ENCODE measurements at regions not wholly inside any gene's neighbourhood (a gene's known extent, or its start where the extent isn't known, plus 50 kb on each side); places are given as distances from the start of the nearest gene placed in this dataset.
"Not testable (repeated sequence)": the region's sequence is repeated elsewhere in the genome, so short reads cannot be mapped to it uniquely, and the experiment has no call there.

DNA sequence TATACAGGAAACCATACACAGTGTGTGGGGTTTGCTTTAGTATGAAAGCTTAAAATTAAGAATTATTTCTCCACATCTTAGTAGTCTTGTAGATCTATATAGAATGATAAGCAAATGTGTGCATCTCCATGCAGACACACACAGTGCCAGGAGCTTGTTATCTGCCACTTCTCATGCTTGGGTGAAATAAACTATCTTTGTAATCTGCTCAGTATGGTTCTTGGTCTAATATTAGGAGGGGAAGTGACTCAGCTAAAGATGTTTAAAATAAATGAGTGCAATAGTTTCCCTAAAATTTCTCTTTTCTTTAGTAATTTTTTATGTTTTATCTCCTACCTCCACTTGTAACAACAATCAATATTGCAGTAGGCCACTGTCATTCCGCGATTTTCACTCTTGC, 689.6 kb downstream of the TAF11L14 start:
- DNase-seq (ENCODE audit: low read depth, low spot score) = no peak

DNA sequence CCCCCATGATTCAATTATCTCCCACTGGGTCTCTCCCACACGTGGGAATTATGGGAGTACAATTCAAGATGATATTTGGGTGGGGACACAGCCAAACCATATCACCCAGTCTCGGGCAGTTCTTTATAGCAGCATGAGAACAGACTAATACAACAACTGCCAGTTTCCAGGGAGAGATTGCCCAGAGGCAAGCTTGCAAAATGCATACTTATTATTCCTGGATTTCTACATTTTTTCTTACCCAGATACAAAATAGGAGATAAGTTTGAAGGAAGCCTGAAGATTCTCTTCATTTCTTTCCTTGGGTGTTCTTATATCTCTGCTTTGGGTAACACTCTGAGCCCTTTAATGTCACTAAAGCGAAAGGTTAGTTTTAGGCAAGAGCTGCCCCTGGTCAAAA, 691.2 kb downstream of the TAF11L14 start:
- DNase-seq (ENCODE audit: low read depth, low spot score) = no peak

DNA sequence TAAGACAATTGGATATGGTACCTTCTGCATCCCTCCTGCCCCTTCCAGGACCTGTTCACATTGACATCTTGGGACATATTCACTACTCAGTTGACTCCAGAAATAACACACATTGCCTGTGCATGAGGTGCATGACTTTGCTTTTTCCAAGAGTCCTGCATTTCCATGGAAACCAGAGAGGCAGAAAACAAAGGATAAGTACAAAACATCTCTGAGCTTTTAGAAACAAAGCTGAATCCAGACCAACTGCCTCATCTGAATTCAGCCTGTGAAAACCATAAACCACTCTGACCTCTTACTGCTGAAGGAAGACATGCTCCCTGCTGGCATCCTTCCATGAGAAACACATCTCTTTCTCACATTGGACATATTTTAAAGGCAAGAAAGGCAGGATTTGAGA, 695.1 kb downstream of the TAF11L14 start:
- peak; percentile 7 for DNase-seq (ENCODE audit: low read depth, low spot score)

DNA sequence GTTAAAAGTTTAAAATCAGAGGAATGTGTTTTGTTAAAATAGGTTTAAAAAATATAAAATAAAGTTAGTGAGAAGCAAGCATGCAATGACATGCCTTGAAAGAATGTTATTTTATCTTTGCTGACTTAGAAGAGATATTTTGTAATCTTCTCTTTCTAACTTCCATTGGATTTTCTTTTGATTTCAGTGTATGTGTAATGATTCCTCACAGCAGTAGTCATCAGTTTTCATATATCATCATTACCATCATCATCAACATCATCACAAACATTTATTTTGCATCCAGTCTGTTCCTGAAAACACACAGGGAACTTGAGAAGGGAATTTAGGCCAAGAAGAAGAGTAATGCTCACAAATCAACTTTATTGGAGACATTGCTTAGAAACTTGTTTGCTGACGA, 699.6 kb downstream of the TAF11L14 start:
- DNase-seq (ENCODE audit: low read depth, low spot score) = no peak

DNA sequence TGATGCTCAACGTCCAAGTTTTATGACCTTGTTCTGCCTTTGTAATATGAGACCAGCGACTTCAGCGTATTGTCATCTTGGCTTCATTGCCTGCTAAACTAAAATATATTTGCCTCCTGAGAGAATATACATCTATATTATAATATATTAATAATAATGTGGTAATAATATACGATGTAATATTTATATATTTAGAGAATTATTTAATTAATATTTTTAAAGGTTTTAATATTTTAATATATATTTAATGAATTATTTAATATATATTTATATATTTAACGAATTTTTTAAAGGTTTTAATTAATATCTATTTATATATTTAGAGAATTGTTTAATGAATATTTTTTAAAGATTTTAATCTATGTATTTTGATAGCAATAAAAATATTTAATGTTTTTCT, 700.7 kb downstream of the TAF11L14 start:
- no peak for DNase-seq (ENCODE audit: low read depth, low spot score)

DNA sequence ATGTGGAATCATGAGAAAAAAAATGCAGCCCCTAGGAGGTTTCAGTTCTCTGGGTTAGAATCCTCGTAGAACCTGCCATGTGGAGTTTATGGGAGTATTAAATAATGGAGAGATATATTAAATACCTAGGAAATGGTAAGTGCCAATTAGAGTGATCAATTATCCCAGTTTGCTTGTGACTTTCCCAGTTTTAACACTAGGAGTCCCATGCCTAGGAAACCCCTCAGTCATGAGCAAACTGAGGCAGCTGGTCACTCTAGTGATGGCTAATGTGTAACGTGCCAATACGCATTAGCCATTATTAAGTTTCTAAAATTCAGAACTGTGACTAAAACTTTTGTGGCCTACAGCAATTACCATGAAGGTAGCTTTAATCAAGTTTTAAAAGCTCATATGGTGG, 720.6 kb downstream of the TAF11L14 start:
- no peak for DNase-seq (ENCODE audit: low read depth, low spot score)

DNA sequence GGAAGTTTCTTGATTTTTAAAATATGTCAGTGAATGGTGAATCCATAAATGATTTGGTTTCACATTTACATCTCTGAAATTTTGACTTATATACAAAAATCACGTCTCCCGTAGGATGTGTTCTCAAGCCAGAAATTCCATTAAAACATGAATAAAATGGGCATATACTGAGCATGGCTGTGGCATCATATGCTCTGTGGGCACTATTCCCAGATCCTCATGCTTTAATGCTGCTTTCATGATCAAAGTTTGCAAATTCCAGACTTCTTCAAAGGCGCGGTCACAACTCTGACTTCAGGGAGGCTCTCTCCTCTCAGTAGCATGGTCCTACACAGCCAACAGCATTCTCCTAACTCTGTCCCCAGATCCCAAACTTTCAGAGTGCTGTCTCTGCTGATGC, 723.2 kb downstream of the TAF11L14 start:
- no peak for DNase-seq (ENCODE audit: low read depth, low spot score)

DNA sequence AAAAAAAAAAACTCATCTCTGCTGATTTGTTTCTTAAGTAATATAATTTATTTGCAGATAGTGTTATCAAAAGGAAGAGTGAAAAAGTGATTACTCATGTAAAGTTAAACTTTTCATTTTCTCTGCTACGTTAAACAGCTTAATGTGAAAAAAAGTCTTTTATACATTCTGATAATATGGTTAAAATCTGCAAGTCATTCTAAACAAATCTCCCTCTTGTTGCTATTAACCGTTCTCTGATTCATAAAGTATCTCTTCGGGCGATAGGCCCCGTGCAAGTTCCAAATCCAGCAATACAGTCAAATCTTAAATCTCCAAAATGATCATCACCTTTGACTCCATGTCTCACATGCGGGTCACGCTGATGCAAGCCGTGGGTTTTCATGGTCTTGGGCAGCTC, 732.0 kb downstream of the TAF11L14 start:
- no peak for DNase-seq (ENCODE audit: low read depth, low spot score)

DNA sequence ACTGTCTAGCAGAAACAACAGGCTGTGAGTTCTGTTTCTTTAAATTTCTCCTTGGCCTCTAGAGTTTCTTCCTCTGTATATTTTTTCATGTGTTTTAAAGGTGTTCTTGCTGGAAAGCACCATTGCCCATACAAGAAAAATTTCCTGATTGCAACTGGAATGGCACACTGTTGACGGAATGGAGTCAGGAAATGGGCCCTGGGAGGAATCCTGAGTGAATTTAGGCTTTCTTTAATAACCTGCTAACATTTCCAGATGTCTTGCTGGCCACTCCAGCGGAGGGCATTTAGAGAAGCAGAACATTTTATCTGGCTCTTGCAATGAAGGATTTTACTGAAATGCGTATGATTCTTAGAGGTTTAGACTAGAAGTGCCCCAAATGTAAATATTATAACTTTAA, 736.3 kb downstream of the TAF11L14 start:
- DNase-seq (ENCODE audit: low read depth, low spot score) = no peak

DNA sequence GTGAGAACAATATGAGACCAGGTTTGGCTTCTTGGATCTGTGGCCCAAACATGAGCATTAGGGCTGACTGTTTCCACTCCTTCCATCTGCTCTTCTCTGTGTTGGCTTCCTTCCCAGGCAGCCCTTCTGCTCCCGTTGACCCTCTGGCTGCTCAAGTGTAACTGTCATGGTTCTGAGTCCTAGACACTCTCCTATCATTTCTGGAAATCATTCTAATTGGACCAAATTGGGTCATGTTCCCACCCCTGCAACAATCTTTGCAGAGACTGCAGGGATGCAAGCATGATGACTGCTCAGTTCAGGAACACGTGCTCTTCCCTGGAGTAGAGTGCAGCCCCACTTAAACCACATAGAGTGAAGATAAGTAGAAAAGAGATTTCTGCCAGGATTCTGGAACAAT, 741.4 kb downstream of the TAF11L14 start:
- no peak for DNase-seq (ENCODE audit: low read depth, low spot score)

DNA sequence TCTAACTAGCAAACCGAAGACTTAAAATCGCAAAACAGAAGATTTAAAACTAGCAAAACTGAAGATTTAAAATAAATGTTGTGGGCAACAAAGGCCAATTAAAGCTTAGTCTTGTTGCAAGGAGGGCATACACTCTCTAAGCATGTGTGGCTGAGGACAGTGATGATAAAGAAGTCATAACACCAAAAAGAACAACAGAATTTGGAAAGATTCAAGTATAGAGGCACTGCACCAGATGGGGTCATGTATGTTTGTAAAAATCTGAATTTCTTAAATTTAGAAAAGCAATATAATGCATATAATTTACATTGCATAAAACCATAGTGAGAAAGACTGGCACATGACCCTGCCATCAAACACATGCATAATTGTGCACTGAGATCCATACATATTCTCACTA, 743.8 kb downstream of the TAF11L14 start:
- DNase-seq (ENCODE audit: low read depth, low spot score) = no peak

DNA sequence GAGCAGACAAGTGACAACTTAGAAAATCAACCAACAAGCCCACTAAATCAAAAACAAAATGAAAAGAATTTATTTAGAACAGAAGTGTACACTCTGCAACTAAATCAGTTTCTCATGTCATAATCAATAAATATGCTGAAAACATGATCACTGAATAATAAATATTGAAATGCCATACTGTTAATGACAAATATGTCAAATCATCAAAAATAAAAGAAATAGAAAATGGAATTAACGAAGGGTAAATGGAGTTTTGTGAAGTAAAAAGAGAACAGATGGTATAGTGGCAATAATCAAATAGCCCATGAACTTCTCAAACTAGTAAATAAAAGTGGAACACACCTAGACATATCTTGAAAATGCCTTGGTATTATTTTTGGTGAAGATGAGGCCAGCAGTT, 744.9 kb downstream of the TAF11L14 start:
- no peak for DNase-seq (ENCODE audit: low read depth, low spot score)

DNA sequence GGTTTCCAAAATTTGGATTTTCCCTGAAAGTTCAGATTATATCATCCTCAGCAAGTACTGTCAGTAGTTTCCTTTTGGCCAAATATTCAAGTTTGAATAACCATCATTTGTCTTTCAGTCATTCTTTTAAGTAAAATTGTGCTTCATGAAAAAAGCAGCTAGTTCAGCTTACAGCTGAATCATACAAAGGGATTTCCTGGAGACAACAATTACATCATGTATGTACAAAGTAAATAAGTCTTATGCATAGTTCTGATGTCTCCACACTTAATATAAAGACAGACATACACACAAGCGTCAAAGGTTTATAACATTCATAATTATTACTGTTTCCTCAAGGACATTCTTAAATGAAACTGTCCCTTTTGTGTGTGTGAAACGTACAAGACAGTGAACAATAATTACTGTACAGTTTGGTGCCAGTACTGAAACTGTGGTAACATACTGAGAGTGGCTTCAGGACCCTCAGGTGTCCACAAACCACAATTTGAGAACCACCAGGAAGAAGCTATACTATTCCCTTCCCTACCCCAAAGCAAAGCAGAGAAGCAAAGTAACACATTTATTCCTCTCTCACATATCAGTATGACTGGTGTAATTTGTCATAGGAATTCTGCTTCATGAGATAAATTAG, 746.6 kb downstream of the TAF11L14 start:
- no peak for DNase-seq (ENCODE audit: low read depth, low spot score)

DNA sequence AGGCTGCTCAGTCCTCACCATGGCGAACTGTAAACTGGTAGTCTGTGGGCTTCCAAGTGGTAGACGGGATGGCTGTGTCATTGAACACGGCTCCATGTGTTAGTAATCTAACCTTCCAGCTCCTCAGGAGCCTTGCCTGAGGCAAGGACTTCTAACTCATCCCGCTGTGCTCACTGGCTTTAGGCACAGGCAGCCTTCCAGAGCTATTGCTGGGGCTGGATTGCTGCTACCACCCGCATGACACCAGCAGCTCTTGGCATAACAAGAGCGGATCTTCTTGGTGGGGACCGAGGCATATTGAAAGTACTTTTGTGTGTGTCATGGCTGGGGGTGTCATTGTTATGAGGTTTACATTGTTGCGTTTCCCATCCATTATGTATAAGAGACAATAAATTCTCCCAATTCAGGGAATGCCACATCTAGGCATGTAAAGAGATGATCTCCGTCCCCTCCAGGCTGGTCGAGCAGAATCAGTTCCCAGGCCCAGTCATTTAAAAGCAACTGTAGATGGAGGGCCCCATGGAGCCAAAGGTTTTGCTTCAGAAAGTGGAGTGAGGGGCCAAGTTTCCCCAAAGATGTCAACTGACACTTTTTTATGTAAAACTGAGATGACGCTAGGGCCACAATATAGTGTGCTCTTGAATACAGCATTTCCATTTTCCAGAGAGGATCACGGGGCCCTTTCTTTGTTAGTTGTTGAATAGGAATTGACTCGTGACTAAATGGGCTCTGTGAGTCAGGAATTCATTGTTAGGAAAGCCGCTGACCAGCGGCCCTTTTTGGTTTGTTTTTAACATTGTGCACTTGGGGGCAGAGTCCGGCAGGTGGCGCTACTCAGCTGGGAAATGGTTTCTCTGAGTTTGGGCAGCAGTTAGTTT, 759.5 kb downstream of the TAF11L14 start:
- no peak for DNase-seq (ENCODE audit: low read depth, low spot score)

DNA sequence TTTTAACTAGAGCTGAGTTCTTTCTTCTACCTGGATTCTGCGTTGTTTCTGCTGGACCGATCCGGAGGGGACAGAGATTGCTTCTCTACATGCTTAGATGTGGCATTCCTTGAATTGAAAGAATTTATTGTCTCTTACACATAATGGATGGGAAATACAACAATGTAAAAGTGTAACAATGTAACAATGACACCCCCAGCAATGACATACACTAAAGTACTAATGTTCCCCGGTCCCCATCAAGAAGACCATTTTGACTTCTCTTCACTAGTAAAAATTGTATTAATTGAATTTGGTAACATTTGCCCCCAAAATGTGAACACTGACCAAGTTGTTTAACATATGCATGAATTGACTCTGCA, 760.2 kb downstream of the TAF11L14 start:
- no peak for DNase-seq (ENCODE audit: low read depth, low spot score)

DNA sequence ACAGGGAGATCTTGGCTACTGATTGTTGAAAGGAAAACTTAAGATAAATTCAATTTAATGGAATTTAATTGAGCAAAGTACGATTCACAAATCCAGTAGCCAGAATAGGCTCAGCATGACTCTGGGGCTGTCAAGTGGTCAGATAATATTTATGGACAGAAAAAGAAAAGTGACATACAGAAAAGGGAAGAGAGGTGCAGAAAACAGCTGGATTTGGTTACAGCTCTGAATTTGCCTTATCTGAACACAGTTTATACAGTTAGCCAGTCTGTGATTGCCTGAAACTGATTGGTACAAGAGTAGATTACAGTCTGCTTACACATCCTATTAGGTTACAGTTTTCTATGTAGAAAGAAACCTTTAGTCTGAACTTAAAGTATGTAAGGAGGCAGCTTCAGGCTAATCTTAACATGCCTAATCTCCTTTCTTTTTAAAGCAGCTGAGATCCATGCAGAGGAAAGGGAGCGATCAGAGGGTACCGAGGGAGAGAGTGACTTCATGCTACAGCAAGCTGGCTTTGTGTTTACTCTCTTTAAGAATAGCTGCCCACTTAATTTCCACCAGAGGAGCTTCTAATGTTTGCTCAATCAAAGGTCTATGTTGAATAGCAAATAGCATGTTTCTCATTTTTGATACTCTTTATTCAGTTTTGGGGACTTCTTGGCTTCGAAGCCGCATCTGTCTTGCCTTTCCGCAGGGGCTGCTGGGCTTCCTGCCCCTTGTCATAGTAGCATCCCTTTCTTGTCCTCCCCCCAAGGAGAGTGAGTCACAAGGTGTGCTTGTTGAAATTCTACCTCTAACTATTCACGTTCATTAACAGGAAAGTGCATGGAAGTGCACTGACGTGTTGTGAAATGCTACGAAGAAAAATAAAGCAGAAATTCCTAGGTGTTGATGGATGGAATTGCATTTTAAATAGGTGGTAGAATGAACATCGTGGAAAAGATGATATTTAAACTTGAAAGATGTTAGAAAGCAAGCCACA, 761.2 kb downstream of the TAF11L14 start:
- DNase-seq (ENCODE audit: low read depth, low spot score) = no peak

DNA sequence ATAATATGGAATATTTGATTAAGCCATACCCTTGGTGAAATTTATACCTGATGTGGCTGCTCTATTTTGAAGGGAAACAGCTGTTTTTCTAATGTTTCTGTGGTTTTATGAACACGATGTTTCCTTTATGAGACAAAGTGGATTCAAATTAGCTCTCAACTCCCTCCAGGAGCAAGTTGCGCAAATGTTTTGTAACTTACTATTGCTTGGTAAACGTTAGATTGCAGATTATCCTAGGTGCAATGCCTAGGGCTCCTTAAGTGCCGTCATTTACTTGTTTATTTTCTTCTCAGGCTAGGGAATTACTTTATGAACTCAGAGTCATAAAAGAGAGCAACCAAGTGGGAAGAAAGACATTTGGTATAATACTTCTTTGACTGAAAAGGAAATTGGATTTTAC, 763.1 kb downstream of the TAF11L14 start:
- no peak for DNase-seq (ENCODE audit: low read depth, low spot score)

DNA sequence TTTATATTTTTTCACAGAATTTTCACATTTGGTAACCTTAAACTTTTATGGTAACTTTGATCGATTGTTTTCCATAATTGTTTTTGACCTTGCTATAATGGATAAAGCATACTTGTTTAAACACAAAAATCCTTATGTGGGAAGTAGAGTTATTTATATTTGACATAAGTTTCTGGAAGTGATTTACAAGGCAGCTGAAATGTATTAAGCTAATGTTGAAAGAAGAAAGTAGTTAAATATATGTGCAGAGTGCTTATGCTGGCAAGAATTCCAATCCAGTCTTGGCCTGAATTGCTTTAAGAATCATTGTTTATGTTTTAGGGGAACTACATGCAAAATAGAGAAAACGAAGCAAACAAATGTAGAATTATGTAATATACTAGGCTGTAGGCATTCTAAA, 763.6 kb downstream of the TAF11L14 start:
- no peak for DNase-seq (ENCODE audit: low read depth, low spot score)

DNA sequence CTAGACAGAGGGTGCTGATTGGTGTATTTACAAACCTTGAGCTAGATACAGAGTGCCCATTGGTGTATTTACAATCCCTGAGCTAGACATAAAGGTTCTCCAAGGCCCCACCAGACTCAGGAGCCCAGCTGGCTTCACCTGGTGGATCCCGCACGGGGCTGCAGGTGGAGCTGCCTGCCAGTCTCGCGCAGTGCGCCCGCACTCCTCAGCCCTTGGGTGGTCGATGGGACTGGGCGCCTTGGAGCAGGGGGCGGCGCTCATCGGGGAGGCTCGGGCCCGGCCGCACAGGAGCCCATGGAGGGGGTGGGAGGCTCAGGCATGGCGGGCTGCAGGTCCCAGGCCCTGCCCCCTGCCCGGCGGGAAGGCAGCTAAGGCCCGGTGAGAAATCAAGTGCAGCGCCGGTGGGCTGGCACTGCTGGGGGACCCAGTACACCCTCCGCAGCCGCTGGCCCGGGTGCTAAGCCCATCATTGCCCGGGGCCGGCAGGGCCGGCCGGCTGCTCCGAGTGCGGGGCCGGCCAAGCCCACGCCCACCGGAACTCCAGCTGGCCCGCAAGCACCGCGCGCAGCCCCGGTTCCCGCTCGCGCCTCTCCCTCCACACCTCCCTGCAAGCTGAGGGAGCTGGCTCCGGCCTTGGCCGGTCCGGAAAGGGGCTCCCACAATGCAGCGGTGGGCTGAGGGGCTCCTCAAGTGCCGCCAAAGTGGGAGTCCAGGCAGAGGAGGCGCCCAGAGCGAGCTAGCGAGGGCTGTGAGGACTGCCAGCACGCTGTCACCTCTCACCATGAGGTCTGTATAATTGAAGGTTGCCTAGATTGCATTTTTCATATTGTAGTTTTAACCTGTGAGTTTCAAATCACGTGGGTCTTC, 765.4 kb downstream of the TAF11L14 start:
- DNase-seq (ENCODE audit: low read depth, low spot score) = not testable (repeated sequence)

DNA sequence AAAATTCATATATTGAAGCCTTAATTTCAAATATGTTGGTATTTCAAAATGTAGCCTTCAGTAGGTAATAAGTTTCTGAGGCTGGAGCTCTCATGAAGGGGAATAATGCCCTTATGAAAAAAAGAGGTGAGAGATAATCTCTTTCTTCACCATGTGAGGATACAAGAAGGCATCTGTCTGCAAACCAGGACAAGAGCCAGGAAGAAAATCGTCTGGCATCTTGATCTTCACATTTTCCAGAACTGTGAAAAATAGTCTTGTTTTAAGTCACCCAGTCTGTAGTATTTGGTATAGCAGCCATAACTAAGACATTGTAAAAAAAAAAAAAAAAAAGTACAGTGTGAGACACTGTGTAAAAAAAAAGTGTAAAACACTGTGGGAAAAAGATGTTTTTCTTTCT, 768.9 kb downstream of the TAF11L14 start:
- no peak for DNase-seq (ENCODE audit: low read depth, low spot score)

DNA sequence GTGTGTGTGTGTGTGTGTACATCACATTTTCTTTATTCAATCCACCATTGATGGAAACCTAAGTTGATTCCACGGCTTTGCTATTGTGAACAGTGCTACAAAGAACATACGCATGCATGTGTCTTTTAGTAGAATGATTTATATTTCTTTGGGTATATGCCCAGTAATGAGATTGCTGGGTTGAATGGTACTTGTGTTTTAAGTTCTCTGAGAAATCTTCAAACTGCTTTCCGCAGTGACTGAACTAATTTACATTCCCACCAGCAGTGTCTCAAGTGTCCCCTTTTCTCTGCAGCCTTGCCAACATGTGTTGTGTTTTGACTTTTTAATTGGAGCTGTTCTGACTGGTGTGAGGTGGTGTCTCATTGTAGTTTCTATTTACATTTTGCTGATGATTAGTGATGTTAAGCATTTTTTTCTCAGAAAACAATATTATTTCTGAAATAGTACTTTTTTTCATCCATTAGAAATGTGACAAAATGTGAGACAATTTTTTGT, 769.7 kb downstream of the TAF11L14 start:
- no peak for DNase-seq (ENCODE audit: low read depth, low spot score)

All from smooth muscle cell of the brain vasculature (primary cell).